Chondrocyte (in vitro differentiated cells): ENCODE measurements at regions not wholly inside any gene's neighbourhood (a gene's known extent, or its start where the extent isn't known, plus 50 kb on each side); places are given as distances from the start of the nearest gene placed in this dataset.

Source experiments
- DNase-seq: peaks from one replicate; pipeline ENCODE4 v3.0.0; 2021; ENCODE audit warnings: mixed read lengths, low spot score
- H3K27ac Mint-ChIP-seq: one replicate; pipeline ENCODE4 v1.8.0; 2021; ENCODE audit warnings: mild to moderate bottlenecking, moderate library complexity, mixed read lengths; ENCODE audit not compliant: unreplicated experiment
- H3K27me3 Mint-ChIP-seq: 2 replicates; pipeline ENCODE4 v1.8.0; 2021; ENCODE audit warnings: low read depth, mixed read lengths
- H3K36me3 Mint-ChIP-seq: 2 replicates; pipeline ENCODE4 v1.8.0; 2021; ENCODE audit warnings: low read depth, mixed read lengths
- H3K4me1 Mint-ChIP-seq: 2 replicates; pipeline ENCODE4 v1.8.0; 2021; ENCODE audit warnings: low read depth, mild to moderate bottlenecking, mixed read lengths
- H3K4me3 Mint-ChIP-seq: one replicate; pipeline ENCODE4 v1.8.0; 2021; ENCODE audit warnings: mild to moderate bottlenecking, moderate library complexity, mixed read lengths; ENCODE audit not compliant: unreplicated experiment
- H3K9me3 Mint-ChIP-seq: 2 replicates; pipeline ENCODE4 v1.8.0; 2021; ENCODE audit warnings: low read depth, mixed read lengths
- CTCF ChIP-seq: fragments of 200-600 bp; sonication (generic); IDR thresholded peaks from 2 replicates; pipeline ENCODE4 v1.5.0; 2021; ENCODE audit warnings: antibody characterized with exemption, mild to moderate bottlenecking, moderate library complexity

- peaks cover 2% of the 10 kb centered on the region for H3K9me3 Mint-ChIP-seq
- no peak overlapping the region for H3K27ac Mint-ChIP-seq
- H3K27me3 Mint-ChIP-seq, result peaks cover 7% of the 10 kb centered on the region
- DNase-seq, result no peak
- TF ChIP-seq CTCF, result no peak
- peaks cover 1% of the 10 kb centered on the region for H3K36me3 Mint-ChIP-seq
- no peak overlapping the region for H3K4me3 Mint-ChIP-seq
- H3K4me1 Mint-ChIP-seq, result peaks cover 13% of the 10 kb centered on the region
These were observed 168.9 kb upstream of the PHF14 start for GRCh38 chr7:10804770-10805169.

DNA sequence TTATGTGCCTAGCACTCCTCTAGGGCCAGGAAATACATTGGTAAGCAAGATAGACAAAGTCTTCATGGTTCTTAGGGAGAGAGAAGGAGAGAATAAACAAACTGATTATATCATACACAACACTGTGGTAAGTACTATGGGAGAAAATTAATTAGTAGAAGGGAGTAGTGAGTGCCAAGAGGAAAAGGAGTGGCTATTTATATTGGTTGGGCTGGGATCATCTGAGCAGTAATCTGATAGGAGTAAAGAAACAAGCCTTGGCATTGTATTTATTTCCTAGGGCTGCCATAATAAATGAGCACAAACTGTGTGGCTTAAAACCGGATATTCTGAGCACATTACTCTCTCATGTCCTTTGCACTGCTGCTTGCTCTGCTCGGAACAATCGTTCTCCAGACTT lies 158.1 kb upstream of the PHF14 start:
- no peak overlapping the region for H3K27ac Mint-ChIP-seq
- H3K4me1 Mint-ChIP-seq, result no peaks in the 10 kb centered on the region
- TF ChIP-seq CTCF, result no peak
- H3K27me3 Mint-ChIP-seq, result no peaks in the 10 kb centered on the region
- H3K4me3 Mint-ChIP-seq, result no peak overlapping the region
- H3K9me3 Mint-ChIP-seq, result peaks cover under 1% of the 10 kb centered on the region
- DNase-seq, result no peak
- H3K36me3 Mint-ChIP-seq, result no peaks in the 10 kb centered on the region

- Mint-ChIP-seq H3K27me3 (peaks cover 3% of the 10 kb centered on the region), H3K27ac (no peak overlapping the region), H3K9me3 (no peaks in the 10 kb centered on the region), H3K4me1 (no peaks in the 10 kb centered on the region), H3K4me3 (no peak overlapping the region), H3K36me3 (no peaks in the 10 kb centered on the region)
- no peak for TF ChIP-seq CTCF
- no peak for DNase-seq
These were observed 152.5 kb upstream of the PHF14 start for GRCh38 chr7:10821156-10821555.

DNA sequence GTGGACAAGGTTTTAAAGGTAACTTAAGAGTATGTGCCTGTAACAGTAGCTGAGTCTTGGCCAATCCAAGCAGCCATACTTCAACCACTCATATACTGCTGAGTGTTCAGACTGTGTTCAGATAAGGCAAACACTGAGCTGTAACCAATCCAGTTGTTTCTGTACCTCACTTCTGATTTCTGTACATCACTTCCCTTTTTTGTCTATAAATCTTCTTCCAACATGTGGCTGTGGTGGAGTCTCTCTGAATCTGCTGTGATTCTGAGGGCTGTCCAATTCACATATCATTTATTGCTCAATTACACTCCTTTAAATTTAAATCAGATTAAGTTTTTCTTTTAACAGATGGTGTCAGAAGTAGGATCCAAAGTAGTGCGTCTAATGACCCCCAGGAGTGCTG lies 149.5 kb upstream of the PHF14 start:
- Mint-ChIP-seq H3K27me3 (peaks cover 3% of the 10 kb centered on the region), H3K36me3 (no peaks in the 10 kb centered on the region), H3K4me1 (no peaks in the 10 kb centered on the region), H3K27ac (no peak overlapping the region), H3K9me3 (no peaks in the 10 kb centered on the region), H3K4me3 (no peak overlapping the region)
- DNase-seq, result no peak
- TF ChIP-seq CTCF, result no peak

- TF ChIP-seq CTCF, result no peak
- H3K36me3 Mint-ChIP-seq, result no peaks in the 10 kb centered on the region
- H3K27me3 Mint-ChIP-seq, result peaks cover 9% of the 10 kb centered on the region
- no peak overlapping the region for H3K4me3 Mint-ChIP-seq
- DNase-seq, result no peak
- no peak overlapping the region for H3K27ac Mint-ChIP-seq
- H3K9me3 Mint-ChIP-seq, result peaks cover 3% of the 10 kb centered on the region
- no peaks in the 10 kb centered on the region for H3K4me1 Mint-ChIP-seq
These were observed 135.4 kb upstream of the PHF14 start for GRCh38 chr7:10838228-10838627.
